ENCODE measurements at regions not wholly inside any gene's neighbourhood (a gene's known extent, or its start where the extent isn't known, plus 50 kb on each side); places are given as distances from the start of the nearest gene placed in this dataset.
"Not testable (repeated sequence)": the region's sequence is repeated elsewhere in the genome, so short reads cannot be mapped to it uniquely, and the experiment has no call there.

DNA sequence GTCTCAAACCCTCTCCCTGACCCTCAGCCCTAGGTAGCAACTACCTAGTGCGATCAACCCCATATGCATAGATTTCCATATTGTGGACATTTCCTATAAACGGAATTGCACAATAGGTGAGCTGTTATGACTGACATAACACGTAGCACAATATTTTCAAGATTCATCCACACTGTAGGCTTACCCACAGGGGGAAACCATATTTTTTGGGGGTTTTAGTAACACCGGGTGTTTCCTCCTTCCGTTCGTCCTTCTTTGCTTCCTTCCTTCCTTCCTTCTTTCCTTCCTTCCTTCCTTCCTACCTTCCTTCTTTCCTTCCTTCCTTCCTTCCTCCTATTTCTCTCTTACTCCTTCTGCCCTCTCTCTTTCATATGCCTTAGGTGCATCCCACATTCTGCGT lies 524.2 kb downstream of the CWH43 start:
- whole genome bisulfite sequencing, 2 donors = 71 to 83% methylated on average over 6 of the region's 7 CpGs
- H3K36me3 ChIP-seq = not testable (repeated sequence)

DNA sequence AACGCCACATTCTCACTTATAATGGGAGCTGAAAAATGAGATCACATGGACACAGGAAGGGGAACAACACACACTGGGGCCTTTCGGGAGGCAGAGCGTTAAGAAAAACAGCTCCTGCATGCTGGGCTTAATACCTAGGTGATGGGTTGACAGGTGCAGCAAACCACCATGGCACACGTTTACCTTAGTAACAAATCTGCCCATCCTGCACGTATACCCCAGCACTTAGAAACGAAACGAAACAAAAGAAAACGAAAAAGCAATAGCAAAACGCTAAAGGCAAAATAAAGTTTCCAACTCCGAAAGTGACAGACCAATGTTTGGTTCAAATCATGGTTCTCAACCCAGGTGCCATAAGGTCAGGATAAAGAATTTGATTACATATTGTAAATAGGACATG lies 525.3 kb downstream of the CWH43 start:
- DNase-seq; intact Hi-C loops (cut with DNase I): not testable (repeated sequence)
- WGBS, 2 donors = 71 to 80% methylated on average over 10 of the region's 10 CpGs

More for the DNA sequence above, 524.2 kb downstream of the CWH43 start:
- H3K9me3 ChIP-seq; H3K27ac ChIP-seq; intact Hi-C loops (cut with DNase I); H3K27me3 ChIP-seq; H3K4me3 ChIP-seq; DNase-seq; H3K4me1 ChIP-seq: not testable (repeated sequence)

DNA sequence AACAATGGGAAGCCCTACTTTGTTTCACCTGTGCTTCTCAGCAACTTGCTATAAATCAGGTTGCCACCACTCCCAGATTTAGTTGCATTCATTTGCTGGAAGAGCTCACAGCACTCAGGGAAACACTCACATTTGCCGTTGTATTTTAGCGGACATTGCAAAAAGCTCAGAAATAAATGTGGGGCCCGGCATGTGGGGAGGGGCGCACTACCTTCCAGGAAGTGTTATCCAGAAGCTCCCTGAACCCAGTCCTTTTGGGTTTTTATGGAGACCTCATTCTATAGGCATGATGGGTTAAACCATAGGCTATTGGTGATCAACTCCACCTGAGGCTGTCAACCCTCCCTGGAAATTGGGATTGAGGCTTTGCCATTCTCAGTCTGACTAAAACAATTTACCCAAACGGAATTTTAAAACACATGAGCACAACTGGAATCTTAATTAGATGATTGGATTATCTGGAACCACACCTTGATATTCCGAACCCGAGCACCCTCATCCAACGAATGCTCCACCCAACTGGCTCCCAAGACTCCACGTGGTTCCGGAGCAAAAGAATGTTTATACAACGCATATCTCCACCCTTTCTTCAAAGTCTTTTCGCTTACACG lies 525.9 kb downstream of the CWH43 start:
- peak; percentile 58 for DNase-seq
- H3K36me3 ChIP-seq; H3K9me3 ChIP-seq; intact Hi-C loops (cut with DNase I); H3K4me3 ChIP-seq; H3K4me1 ChIP-seq; H3K27me3 ChIP-seq; H3K27ac ChIP-seq: not testable (repeated sequence)
- 71 to 80% methylated on average over 13 of the region's 13 CpGs for WGBS, 2 donors

More for the DNA sequence above, 525.3 kb downstream of the CWH43 start:
- H3K4me3 ChIP-seq, H3K9me3 ChIP-seq, H3K4me1 ChIP-seq, H3K27me3 ChIP-seq, H3K36me3 ChIP-seq, H3K27ac ChIP-seq: not testable (repeated sequence)

DNA sequence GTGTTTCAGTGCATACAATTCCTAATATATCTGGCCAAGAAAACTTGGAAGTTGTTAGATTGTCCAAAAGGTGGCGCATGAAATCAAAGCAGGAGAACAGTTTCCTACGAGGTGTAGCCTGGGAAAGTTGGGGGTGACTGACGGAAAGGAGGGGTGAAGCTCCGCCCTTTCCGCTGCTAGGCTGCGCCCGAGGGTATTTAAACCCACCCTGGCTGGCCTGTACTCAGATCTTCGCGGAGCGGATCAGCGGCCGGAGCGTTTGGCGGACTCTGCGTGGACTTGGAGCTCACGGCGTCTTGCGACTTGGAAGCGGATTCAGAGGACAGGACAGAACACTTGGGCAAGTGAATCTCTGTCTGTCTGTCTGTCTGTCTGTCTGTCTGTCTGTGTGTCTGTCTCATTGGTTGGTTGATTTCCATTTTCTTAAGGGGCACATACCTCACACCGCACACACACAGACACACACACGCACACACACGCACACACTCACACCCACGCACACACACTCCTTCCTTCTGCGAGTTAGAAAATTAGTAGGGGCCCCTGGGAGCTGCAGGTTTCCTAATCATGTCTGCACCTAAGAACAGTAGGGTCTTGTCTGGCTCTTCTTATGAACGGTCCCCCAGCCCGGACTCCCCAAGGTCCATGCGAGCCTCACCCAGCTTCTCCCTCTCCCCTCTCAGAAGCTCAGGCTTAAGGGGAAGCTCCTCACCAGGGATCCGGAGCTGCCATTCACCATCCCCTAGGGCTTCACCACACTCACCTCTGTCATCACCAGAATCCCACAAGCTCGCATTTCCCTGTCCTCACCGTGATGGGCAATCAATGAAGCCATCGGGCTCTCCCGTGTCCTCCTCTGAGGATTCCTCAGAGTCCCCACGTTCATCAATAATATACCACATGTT lies 526.8 kb downstream of the CWH43 start:
- H3K9me3 ChIP-seq; H3K36me3 ChIP-seq; intact Hi-C loops (cut with DNase I); H3K4me1 ChIP-seq; H3K27ac ChIP-seq; H3K4me3 ChIP-seq; H3K27me3 ChIP-seq: not testable (repeated sequence)
- DNase-seq = peak; percentile 72
- 83 to 89% methylated on average over 33 of the region's 33 CpGs for WGBS, 2 donors

DNA sequence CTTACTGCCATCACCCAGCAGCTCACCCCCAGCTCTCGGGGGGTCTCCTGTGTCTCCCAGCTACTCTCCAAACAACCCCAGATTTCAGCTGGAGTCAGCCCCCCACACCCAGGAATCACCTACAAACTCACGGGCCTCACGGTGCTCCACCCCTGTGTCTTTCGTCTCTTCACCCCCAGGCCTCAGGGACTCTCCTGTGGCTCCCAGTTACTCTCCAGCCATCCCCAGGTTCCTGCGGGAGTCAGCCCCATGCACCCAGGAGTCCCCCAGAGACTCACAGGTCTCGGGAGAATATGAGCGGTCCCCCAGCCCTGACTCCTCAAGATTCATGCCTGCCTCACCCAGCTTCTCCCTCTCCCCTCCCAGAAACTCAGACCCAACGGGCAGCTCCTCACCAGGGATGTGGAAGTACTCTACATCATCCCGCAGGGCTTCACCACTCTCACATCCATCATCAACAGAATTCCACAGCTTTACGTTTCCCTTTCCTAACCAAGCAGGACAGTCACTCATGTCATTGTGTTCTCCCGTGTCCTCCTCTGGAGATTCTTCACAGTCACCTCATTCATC lies 527.6 kb downstream of the CWH43 start:
- intact Hi-C loops (cut with DNase I); DNase-seq; H3K9me3 ChIP-seq; H3K27me3 ChIP-seq; H3K4me1 ChIP-seq; H3K4me3 ChIP-seq; H3K36me3 ChIP-seq; H3K27ac ChIP-seq: not testable (repeated sequence)
- WGBS, 2 donors = 80 to 86% methylated on average over 7 to 8 of the region's 11 CpGs

DNA sequence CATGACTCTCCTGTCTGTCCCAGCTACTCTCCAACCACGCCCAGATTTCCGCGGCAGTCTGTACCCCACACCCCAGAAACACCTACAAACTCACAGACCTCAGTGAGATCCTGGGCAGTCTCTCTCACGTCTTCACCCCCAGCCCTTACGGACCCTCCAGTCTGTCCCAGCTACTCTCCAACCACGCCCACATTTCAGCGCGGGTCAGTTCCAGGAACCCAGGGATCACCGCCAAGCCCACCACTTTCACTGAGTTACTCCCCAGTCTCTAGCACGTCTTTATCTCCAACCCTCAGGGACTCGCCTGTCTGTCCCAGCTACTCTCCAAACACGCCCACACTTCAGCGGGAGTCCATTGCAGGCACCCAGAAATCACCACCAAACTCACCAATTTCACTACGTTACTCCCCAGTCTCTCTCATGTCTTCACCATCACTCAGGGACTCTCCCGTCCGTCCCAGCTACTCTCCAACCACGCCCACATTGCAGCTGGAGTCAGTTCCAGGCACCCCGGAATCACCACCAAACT lies 528.2 kb downstream of the CWH43 start:
- H3K27me3 ChIP-seq; H3K27ac ChIP-seq; H3K36me3 ChIP-seq; H3K4me1 ChIP-seq; H3K4me3 ChIP-seq; H3K9me3 ChIP-seq; intact Hi-C loops (cut with DNase I): not testable (repeated sequence)
- DNase-seq = peak; percentile 67
- 77 to 78% methylated on average over 15 to 16 of the region's 18 CpGs for WGBS, 2 donors

DNA sequence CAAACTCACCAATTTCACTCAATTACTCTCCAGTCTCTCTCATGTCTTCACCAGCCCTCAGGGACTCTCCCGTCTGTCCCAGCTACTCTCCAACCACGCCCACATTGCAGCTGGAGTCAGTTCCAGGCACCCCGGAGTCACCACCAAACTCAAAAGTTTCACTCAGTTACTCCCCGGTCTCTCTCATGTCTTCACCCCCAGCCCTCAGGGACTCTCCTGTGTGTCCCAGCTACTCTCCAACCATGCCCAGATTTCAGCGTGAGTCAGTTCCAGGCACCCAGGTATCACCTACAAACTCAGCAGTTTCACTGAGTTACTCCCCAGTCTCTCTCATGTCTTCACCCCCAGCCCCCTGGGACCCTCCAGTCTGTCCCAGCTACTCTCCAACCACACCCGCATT lies 528.8 kb downstream of the CWH43 start:
- intact Hi-C loops (cut with DNase I); H3K27ac ChIP-seq; H3K4me3 ChIP-seq; H3K36me3 ChIP-seq; H3K4me1 ChIP-seq; H3K9me3 ChIP-seq; H3K27me3 ChIP-seq: not testable (repeated sequence)
- 68 to 74% methylated on average over 6 of the region's 6 CpGs for WGBS, 2 donors
- DNase-seq = peak; percentile 61

DNA sequence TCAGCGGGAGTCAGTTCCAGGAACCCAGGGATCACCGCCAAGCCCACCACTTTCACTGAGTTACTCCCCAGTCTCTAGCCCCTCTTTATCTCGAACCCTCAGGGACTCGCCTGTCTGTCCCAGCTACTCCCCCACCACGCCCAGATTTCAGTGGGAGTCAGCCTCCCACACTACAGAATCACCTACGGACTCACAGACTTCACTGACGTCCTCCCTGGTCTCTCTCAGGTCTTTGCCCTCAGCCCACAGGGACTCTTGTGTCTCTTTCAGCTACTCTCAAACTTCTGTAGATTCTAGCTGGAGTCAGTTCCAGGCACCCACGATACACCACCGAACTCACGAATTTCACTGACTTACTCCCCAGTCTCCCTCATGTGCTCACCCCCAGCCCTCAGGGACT lies 529.2 kb downstream of the CWH43 start:
- H3K9me3 ChIP-seq; H3K4me3 ChIP-seq; intact Hi-C loops (cut with DNase I); H3K4me1 ChIP-seq; H3K36me3 ChIP-seq; H3K27ac ChIP-seq; H3K27me3 ChIP-seq; DNase-seq: not testable (repeated sequence)
- WGBS, 2 donors = 74 to 79% methylated on average over 10 of the region's 10 CpGs

DNA sequence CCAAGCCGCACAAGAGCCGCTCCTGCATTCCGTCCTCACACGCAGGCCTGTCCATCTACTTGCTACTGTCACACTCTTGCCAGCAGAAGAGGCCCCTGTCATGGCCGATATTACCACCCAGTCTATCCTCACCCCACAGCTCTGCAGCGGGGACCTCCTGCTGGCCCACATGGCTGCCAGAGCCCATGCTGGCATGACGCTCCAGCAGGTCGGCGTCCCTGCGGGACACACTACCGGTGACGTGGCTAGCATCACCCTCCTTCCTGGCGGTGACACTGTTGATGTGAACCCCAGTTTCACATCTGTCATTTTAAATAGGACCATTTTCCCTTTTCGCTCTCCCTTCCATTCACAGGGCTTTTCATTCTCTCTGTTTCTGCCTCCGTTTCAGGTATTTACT lies 530.0 kb downstream of the CWH43 start:
- H3K4me1 ChIP-seq; intact Hi-C loops (cut with DNase I); H3K9me3 ChIP-seq; H3K36me3 ChIP-seq; H3K27me3 ChIP-seq; DNase-seq; H3K4me3 ChIP-seq; H3K27ac ChIP-seq: not testable (repeated sequence)
- WGBS, 2 donors = 83% methylated on average over 15 of the region's 15 CpGs
